ENCODE measurements at regions not wholly inside any gene's neighbourhood (a gene's known extent, or its start where the extent isn't known, plus 50 kb on each side); places are given as distances from the start of the nearest gene placed in this dataset.

- H3K9ac ChIP-seq (ENCODE audit: insufficient read depth in 1 of 2, low read depth in 2 of 2, low read length in 2 of 2): no peak overlapping the region
- DNase-seq (ENCODE audit: extremely low read depth in 1 of 4, low spot score in 3 of 4) (no peak), ATAC-seq (no peak), FAIRE-seq (no peak)
- no peak overlapping the region for H3K4me2 ChIP-seq (ENCODE audit: insufficient read depth, low read length)
- H3K9me1 ChIP-seq (ENCODE audit: control insufficient read depth, insufficient read depth, low read length): no peaks in the 10 kb centered on the region
- H3K79me2 ChIP-seq (ENCODE audit: control insufficient read depth, insufficient read depth, low read length): no peaks in the 10 kb centered on the region
- WGBS (ENCODE audit: insufficient coverage, low coverage, missing lambda C conversion rate): under 1% methylated on average over 11 of the region's 11 CpGs
- no TSS peak for BruUV-seq (replicated peaks)
- intact Hi-C loops (cut with micrococcal nuclease): no loop called here
- ChIA-PET POLR2A (no interaction called here), CTCF (ENCODE audit: low intra/inter-chr PET ratio) (no interaction called here)
- H3K4me3 ChIP-seq: no peak overlapping the region
- no peaks in the 10 kb centered on the region for H3K9me3 ChIP-seq (replicated peaks; ENCODE audit: control insufficient read depth, insufficient read depth, low read depth, low read length)
- no peak overlapping the region for H2AFZ ChIP-seq (ENCODE audit: low read depth, low read length)
- TF ChIP-seq, protein P1, sequence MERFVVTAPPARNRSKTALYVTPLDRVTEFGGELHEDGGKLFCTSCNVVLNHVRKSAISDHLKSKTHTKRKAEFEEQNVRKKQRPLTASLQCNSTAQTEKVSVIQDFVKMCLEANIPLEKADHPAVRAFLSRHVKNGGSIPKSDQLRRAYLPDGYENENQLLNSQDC (CRISPR knock-in tag; IDR thresholded peaks at IDR 0.05): no peak
- no peak for TF ChIP-seq ZNF699 (CRISPR knock-in tag; IDR thresholded peaks at IDR 0.05; ENCODE audit: insufficient replicate concordance)
- TF ChIP-seq ESRRA (IDR thresholded peaks at IDR 0.05; ENCODE audit: borderline replicate concordance, low read depth): no peak
- TF ChIP-seq CAMTA2 (CRISPR knock-in tag; conservative IDR thresholded peaks at IDR 0.05): no peak
- peaks cover 0 to 32% of the 10 kb centered on the region in 2 experiments; a peak in 2 of 5 replicates for H3K27me3 ChIP-seq (ENCODE audit: control insufficient read depth in 2 of 2, insufficient read depth in 2 of 2, low read length in 2 of 2)
- H3K36me3 ChIP-seq (ENCODE audit: control insufficient read depth, insufficient read depth, low read length): no peaks in the 10 kb centered on the region
- no peaks in the 10 kb centered on the region for H3K4me1 ChIP-seq (replicated peaks in 1 of 2; ENCODE audit: control insufficient read depth in 2 of 2, insufficient read depth in 2 of 2, low read length in 2 of 2)
- no peak overlapping the region for H3K27ac ChIP-seq (ENCODE audit: extremely low read depth, low read depth, low read length)
- no peaks in the 10 kb centered on the region for H4K20me1 ChIP-seq (replicated peaks; ENCODE audit: control insufficient read depth, insufficient read depth, low read length)
- in situ Hi-C loops (cut with MboI): no loop called here
Observed at GRCh38 chr2:2950403-2950952, 427.1 kb downstream of the EIPR1 start.

DNA sequence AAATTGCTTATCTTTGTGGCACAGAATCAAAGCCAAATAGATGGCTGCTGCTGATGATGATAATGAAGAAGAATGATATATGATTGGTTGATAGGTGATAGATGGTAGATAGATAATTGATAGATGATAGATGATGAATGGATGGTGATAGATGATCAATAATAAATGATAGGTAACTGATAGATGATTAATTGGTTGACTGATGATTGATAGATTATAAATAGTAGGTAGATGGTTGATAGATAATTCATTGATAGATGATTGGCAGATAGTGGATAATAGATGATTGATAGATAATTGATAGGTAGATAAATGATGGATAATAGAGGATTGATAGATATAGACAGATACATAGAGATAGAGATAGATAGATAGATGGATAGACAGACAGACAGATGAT, 430.2 kb downstream of the EIPR1 start:
- Histone ChIP-seq H3K27me3 (ENCODE audit: control insufficient read depth in 2 of 2, insufficient read depth in 2 of 2, low read length in 2 of 2) (peaks cover 0 to 35% of the 10 kb centered on the region in 2 experiments; a peak in 2 of 5 replicates), H3K9me3 (replicated peaks; ENCODE audit: control insufficient read depth, insufficient read depth, low read depth, low read length) (no peaks in the 10 kb centered on the region), H3K4me1 (replicated peaks in 1 of 2; ENCODE audit: control insufficient read depth in 2 of 2, insufficient read depth in 2 of 2, low read length in 2 of 2) (no peaks in the 10 kb centered on the region), H2AFZ (ENCODE audit: low read depth, low read length) (no peak overlapping the region), H3K36me3 (ENCODE audit: control insufficient read depth, insufficient read depth, low read length) (no peaks in the 10 kb centered on the region), H3K9ac (ENCODE audit: insufficient read depth in 1 of 2, low read depth in 2 of 2, low read length in 2 of 2) (no peak overlapping the region), H3K4me3 (no peak overlapping the region), H3K79me2 (ENCODE audit: control insufficient read depth, insufficient read depth, low read length) (no peaks in the 10 kb centered on the region), H3K27ac (ENCODE audit: extremely low read depth, low read depth, low read length) (no peak overlapping the region), H4K20me1 (replicated peaks; ENCODE audit: control insufficient read depth, insufficient read depth, low read length) (no peaks in the 10 kb centered on the region), H3K4me2 (ENCODE audit: insufficient read depth, low read length) (no peak overlapping the region), H3K9me1 (ENCODE audit: control insufficient read depth, insufficient read depth, low read length) (no peaks in the 10 kb centered on the region)
- CTCF ChIA-PET (ENCODE audit: low intra/inter-chr PET ratio): no interaction called here
- POLR2A ChIA-PET: no interaction called here
- DNase-seq (ENCODE audit: extremely low read depth in 1 of 4, low spot score in 3 of 4): no peak
- no TSS peak for BruUV-seq (replicated peaks)
- FAIRE-seq: no peak
- ATAC-seq: no peak
- intact Hi-C loops (cut with micrococcal nuclease) (no loop called here), in situ Hi-C loops (cut with MboI) (no loop called here)
- no peak for TF ChIP-seq MEF2D (tag; conservative IDR thresholded peaks at IDR 0.05; ENCODE audit: low read depth)
- no peak for TF ChIP-seq ARID3B (CRISPR knock-in tag; IDR thresholded peaks at IDR 0.05; ENCODE audit: borderline replicate concordance)
- TF ChIP-seq MXI1 (IDR thresholded peaks at IDR 0.05; ENCODE audit: low read depth, low read length): no peak
- no peak for TF ChIP-seq ZNF277 (CRISPR knock-in tag; IDR thresholded peaks at IDR 0.05; ENCODE audit: borderline replicate concordance)
- TF ChIP-seq CBFA2T3 (IDR thresholded peaks at IDR 0.05): no peak
- no peak for TF ChIP-seq SRSF1 (IDR thresholded peaks at IDR 0.05; ENCODE audit: low read depth, low read length)
- no peak for TF ChIP-seq POLR3A (IDR thresholded peaks at IDR 0.05; ENCODE audit: borderline replicate concordance, extremely low read depth, insufficient read depth, insufficient read length)
- TF ChIP-seq ERF (CRISPR knock-in tag; IDR thresholded peaks at IDR 0.05): no peak
- TF ChIP-seq HSF4 (CRISPR knock-in tag; IDR thresholded peaks at IDR 0.05; ENCODE audit: borderline replicate concordance): no peak
- TF ChIP-seq ZNF133 (CRISPR knock-in tag; IDR thresholded peaks at IDR 0.05): no peak
- TF ChIP-seq FOSL1 (tag; conservative IDR thresholded peaks at IDR 0.05): no peak

Data from K562 (cell line).